ENCODE measurements at regions not wholly inside any gene's neighbourhood (a gene's known extent, or its start where the extent isn't known, plus 50 kb on each side); places are given as distances from the start of the nearest gene placed in this dataset.

DNA sequence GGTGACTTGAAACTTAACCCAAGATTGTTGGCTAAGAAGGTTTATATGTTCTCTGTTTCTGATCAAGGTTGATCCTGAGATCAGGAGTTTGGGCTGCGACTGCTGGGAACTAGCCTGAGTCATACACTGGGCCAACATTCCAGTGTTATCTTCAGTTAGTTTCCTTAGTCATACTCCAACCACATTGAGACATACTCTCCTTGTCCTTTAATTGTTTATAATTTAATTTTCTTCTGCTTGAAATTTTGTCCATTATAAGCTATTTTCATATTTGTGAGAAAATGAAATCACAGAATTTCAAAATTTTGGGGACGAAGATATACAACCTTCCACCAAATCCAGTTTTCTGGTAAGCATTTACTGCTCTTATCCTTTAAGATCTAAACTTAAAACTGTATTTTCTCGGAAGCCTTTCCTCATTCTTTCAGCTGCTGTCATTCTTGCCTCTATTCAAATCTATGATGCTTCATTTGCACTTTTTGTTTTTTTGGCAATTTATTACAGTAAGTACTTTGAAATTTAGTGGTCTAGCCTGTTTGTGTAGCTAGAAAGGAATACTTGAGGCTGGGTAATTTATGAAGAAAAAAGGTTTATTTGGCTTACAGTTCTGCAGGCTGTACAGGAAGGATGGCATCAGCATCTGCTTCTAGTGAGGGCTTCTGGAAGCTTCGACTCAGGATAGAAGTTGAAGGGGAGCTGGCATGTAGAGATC lies 63.4 kb upstream of the POT1 start:
- no peak for DNase-seq

DNA sequence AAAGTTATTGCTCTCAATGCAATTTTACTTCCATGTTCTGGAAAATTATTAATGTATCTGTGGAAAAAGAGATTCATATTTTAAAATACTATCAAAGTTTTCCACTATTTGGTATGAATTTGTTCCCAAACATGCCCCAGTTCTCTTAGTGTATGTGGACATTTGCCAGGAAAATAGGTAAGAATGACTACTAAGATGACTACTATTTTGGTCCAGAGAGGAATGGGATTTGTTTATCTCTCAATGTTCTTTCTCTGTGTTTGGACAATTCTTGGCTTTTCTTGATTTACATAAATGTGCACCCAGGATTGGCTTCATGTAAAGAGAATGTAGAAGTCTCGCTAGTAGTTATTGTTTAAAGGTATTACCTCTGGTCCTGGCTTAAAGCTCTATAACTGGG lies 60.3 kb upstream of the POT1 start:
- DNase-seq: no peak

Measured in NCI-H1105 (cell line).